Spleen (tissue), 11 donors: ENCODE measurements at regions not wholly inside any gene's neighbourhood (a gene's known extent, or its start where the extent isn't known, plus 50 kb on each side); places are given as distances from the start of the nearest gene placed in this dataset.

Experiments
- DNase-seq: peaks from one replicate; pipeline ENCODE4 v3.0.0-alpha.2; 2020
- H3K27ac ChIP-seq, 8 donors: fragments of 200-600 bp; sonication (generic) in 7 of 8; 1 replicate in 4 of 8; 2 replicates in 4 of 8; pipeline versions ENCODE4 v1.5.0 to v1.8.0; 2016 to 2021; ENCODE audit warnings: inconsistent platforms in 4 of 8, mild to moderate bottlenecking in 4 of 8, moderate library complexity in 1 of 8
- H3K27me3 ChIP-seq, 7 donors: fragments of 200-600 bp; sonication (generic) in 6 of 7; replicated peaks in 1 of 7; 1 replicate in 4 of 7; 2 replicates in 3 of 7; pipeline versions ENCODE4 v1.5.0 to v1.8.0; 2016 to 2021; ENCODE audit warnings: inconsistent platforms in 3 of 7, mild to moderate bottlenecking in 1 of 7
- H3K36me3 ChIP-seq, 6 donors: fragments of 200-600 bp; sonication (generic) in 5 of 6; 1 replicate in 4 of 6; 2 replicates in 2 of 6; pipeline versions ENCODE4 v1.5.0 to v1.8.0; 2016 to 2021; ENCODE audit warnings: inconsistent platforms in 2 of 6
- H3K4me1 ChIP-seq, 6 donors: fragments of 200-600 bp; sonication (generic) in 5 of 6; 1 replicate in 3 of 6; 2 replicates in 3 of 6; pipeline versions ENCODE4 v1.5.0 to v1.8.0; 2016 to 2021; ENCODE audit warnings: inconsistent platforms in 3 of 6
- H3K4me3 ChIP-seq, 8 donors: fragments of 200-600 bp; sonication (generic) in 7 of 8; 1 replicate in 4 of 8; 2 replicates in 4 of 8; pipeline versions ENCODE4 v1.5.0 to v1.8.0; 2016 to 2021; ENCODE audit warnings: inconsistent platforms in 4 of 8, mild to moderate bottlenecking in 4 of 8, moderate library complexity in 2 of 8
- H3K9me3 ChIP-seq, 8 donors: fragments of 200-600 bp; sonication (generic) in 7 of 8; 1 replicate in 4 of 8; 2 replicates in 4 of 8; pipeline versions ENCODE4 v1.5.0 to v1.8.0; 2016 to 2021; ENCODE audit warnings: inconsistent platforms in 4 of 8
- CTCF ChIP-seq, 11 experiments: fragments of 200-600 bp in 7 of 11; fragments of 450-650 bp in 4 of 11; sonication (generic) in 4 of 11; IDR thresholded peaks in 8 of 11; conservative IDR thresholded peaks in 3 of 11; 1 replicate in 7 of 11; 2 replicates in 4 of 11; pipeline versions ENCODE4 v1.4.0 to v1.8.0; 2016 to 2021; ENCODE audit warnings: antibody characterized with exemption in 11 of 11, inconsistent platforms in 4 of 11, mild to moderate bottlenecking in 1 of 11
- POLR2A ChIP-seq, 3 donors: fragments of 450-650 bp; IDR thresholded peaks; one replicate each; pipeline ENCODE4 v1.5.1; 2017; ENCODE audit warnings: antibody characterized with exemption in 3 of 3, mild to moderate bottlenecking in 1 of 3
- POLR2AphosphoS5 ChIP-seq, 3 donors: sonication (generic); formaldehyde crosslinking; IDR thresholded peaks; one replicate each; pipeline ENCODE4 v1.5.1; 2017; ENCODE audit warnings: antibody characterized with exemption in 3 of 3
- WGBS, 5 donors: extraction: QIAGEN DNeasy Blood & Tissue Kit in 3 of 5; methylation state at CpG; one replicate each; pipeline versions ENCODE4 v1.1.5 to v1.1.7; 2013 to 2018; 5-methylcytosine and 5-hydroxymethylcytosine counted together
- intact Hi-C: fragments of 100-400 bp; cut with DNase I; formaldehyde crosslinking; loops from one replicate; pipeline ENCODE4 v1.15.0; 2023; ENCODE audit warnings: low total_unique reads
- donor health status: healthy with polysubstance abuse.
- donor health status: DM: no; HTN: no; CAD: no; lungs with moderate emphysema.
- donor health status: DM: no; HTN: no; CAD: no.
- donor health status: Bipolar disorder and iron deficiency.
- donor health status: healthy.
- donor health status: DM: no; HTN: no; CAD: no.
- donor health status: DM: yes; HTN: yes; CAD: no.

- no peaks in the 10 kb centered on the region for H3K4me1 ChIP-seq
- H3K36me3 ChIP-seq = no peaks in the 10 kb centered on the region
- TF ChIP-seq POLR2AphosphoS5 (IDR thresholded peaks at IDR 0.05) (no peak), POLR2A (IDR thresholded peaks at IDR 0.05) (no peak), CTCF (IDR thresholded peaks at IDR 0.05 in 8 of 11, conservative IDR thresholded peaks at IDR 0.05 in 3 of 11) (no peak)
- intact Hi-C loops = no loop called here
- WGBS, 5 donors = 86 to 90% (median 87%) methylated on average over 15 to 22 of the region's 22 CpGs
- no peak overlapping the region for H3K4me3 ChIP-seq
- H3K9me3 ChIP-seq = peaks cover 0 to 9% (median 0%) of the 10 kb centered on the region in 8 donors
- H3K27ac ChIP-seq = no peak overlapping the region
- peaks cover 0 to 52% (median 0%) of the 10 kb centered on the region in 7 donors for H3K27me3 ChIP-seq
- no peak for DNase-seq
These were observed 111.8 kb upstream of the FRMD1 start for GRCh38 chr6:168190646-168191443.

- Histone ChIP-seq H3K4me3 (no peak overlapping the region), H3K27ac (no peak overlapping the region), H3K36me3 (no peaks in the 10 kb centered on the region), H3K9me3 (peaks cover 0 to 9% (median 0%) of the 10 kb centered on the region in 8 donors), H3K4me1 (no peaks in the 10 kb centered on the region), H3K27me3 (peaks cover 0 to 49% (median 0%) of the 10 kb centered on the region in 7 donors)
- DNase-seq = no peak
- WGBS, 5 donors = 89 to 93% (median 92%) methylated on average over 17 to 21 of the region's 21 CpGs
- TF ChIP-seq CTCF (IDR thresholded peaks at IDR 0.05 in 8 of 11, conservative IDR thresholded peaks at IDR 0.05 in 3 of 11) (no peak), POLR2AphosphoS5 (IDR thresholded peaks at IDR 0.05) (no peak), POLR2A (IDR thresholded peaks at IDR 0.05) (no peak)
- intact Hi-C loops = no loop called here
These were observed 111.0 kb upstream of the FRMD1 start for GRCh38 chr6:168190014-168190405.

- no peak overlapping the region for H3K4me3 ChIP-seq
- H3K4me1 ChIP-seq = no peaks in the 10 kb centered on the region
- H3K36me3 ChIP-seq = no peaks in the 10 kb centered on the region
- TF ChIP-seq CTCF (IDR thresholded peaks at IDR 0.05 in 8 of 11, conservative IDR thresholded peaks at IDR 0.05 in 3 of 11) (no peak), POLR2A (IDR thresholded peaks at IDR 0.05) (no peak), POLR2AphosphoS5 (IDR thresholded peaks at IDR 0.05) (no peak)
- intact Hi-C loops = no loop called here
- H3K27ac ChIP-seq = no peak overlapping the region
- no peak for DNase-seq
- whole genome bisulfite sequencing, 5 donors = 84 to 93% (median 89%) methylated on average over 10 of the region's 10 CpGs
- peaks cover 0 to 9% (median 0%) of the 10 kb centered on the region in 8 donors for H3K9me3 ChIP-seq
- peaks cover 0 to 43% (median 0%) of the 10 kb centered on the region in 7 donors for H3K27me3 ChIP-seq
These were observed 110.4 kb upstream of the FRMD1 start for GRCh38 chr6:168189200-168190013.
